ENCODE measurements at regions not wholly inside any gene's neighbourhood (a gene's known extent, or its start where the extent isn't known, plus 50 kb on each side); places are given as distances from the start of the nearest gene placed in this dataset.

GRCh38 chr6:16901782-16902181 lies 140.5 kb upstream of the ATXN1 start:
- no peak overlapping the region for H3K4me3 ChIP-seq
- no peak overlapping the region for H3K27ac ChIP-seq
- WGBS, 4 donors: 17 to 28% (median 21%) methylated on average over 3 of the region's 3 CpGs
- H3K27me3 ChIP-seq: no peaks in the 10 kb centered on the region
- no peaks in the 10 kb centered on the region for H3K9me3 ChIP-seq (replicated peaks in 1 of 3)
- intact Hi-C loops (cut with DNase I): no loop called here
- H3K36me3 ChIP-seq (replicated peaks in 1 of 2): no peaks in the 10 kb centered on the region
- TF ChIP-seq POLR2A (IDR thresholded peaks at IDR 0.05) (no peak), CTCF (IDR thresholded peaks at IDR 0.05) (no peak)
- H3K4me1 ChIP-seq (replicated peaks in 1 of 2): peaks cover 0 to 4% of the 10 kb centered on the region in 2 donors
- peak; percentile 53 to 84 (median 73) for DNase-seq

- no peak for DNase-seq
- TF ChIP-seq CTCF (IDR thresholded peaks at IDR 0.05): no peak
- TF ChIP-seq POLR2A (IDR thresholded peaks at IDR 0.05): no peak
- Histone ChIP-seq H3K9me3 (replicated peaks in 1 of 3) (no peaks in the 10 kb centered on the region), H3K4me3 (no peak overlapping the region), H3K36me3 (replicated peaks in 1 of 2) (no peaks in the 10 kb centered on the region), H3K4me1 (replicated peaks in 1 of 2) (peaks cover 0 to 4% of the 10 kb centered on the region in 2 donors), H3K27ac (no peak overlapping the region), H3K27me3 (no peaks in the 10 kb centered on the region)
- intact Hi-C loops (cut with DNase I): no loop called here
- 89 to 92% (median 91%) methylated on average over 2 of the region's 2 CpGs for WGBS, 4 donors
These were observed 140.0 kb upstream of the ATXN1 start for GRCh38 chr6:16901306-16901705.

DNA sequence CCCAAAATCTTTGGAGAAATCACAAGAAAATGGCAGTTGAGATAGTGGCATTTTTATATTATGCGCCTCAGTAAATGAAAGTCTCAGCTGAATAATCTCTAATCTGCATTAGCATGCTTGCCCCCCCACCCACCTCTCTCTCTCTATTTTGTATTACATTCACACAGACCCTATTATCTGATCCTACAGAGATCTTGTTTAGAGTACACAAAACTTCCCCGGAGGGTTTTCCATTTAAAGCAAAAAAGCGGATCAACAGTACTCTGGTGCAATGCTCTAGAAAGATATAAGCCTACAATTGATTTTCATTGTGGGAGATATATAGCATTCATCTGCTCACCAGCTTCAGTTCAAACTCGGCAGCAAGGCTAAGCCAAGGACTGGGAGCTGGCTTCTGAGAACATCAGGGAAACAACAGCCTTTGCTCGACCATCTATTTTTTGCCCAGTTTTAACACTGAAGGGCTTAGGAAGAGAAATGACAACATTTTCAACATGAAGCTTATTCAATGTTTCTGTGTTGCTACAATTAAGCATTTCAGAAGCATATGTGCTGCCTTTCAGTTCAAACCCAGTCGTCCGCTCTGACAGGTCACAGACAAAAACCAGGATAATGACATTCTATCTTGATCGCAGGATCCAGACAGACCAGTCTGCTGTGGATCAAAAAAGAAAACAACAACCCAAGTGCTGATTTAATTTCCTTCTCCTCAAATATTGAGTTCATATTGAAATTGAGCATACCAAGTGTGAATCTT lies 137.6 kb upstream of the ATXN1 start:
- no peaks in the 10 kb centered on the region for H3K9me3 ChIP-seq (replicated peaks in 1 of 3)
- H3K27ac ChIP-seq: no peak overlapping the region
- peak in 1 of 7 donors; percentile 59 for DNase-seq
- 59 to 68% (median 67%) methylated on average over 8 of the region's 8 CpGs for WGBS, 4 donors
- TF ChIP-seq POLR2A (IDR thresholded peaks at IDR 0.05) (no peak), CTCF (IDR thresholded peaks at IDR 0.05) (no peak)
- no peaks in the 10 kb centered on the region for H3K36me3 ChIP-seq (replicated peaks in 1 of 2)
- no peak overlapping the region for H3K4me3 ChIP-seq
- intact Hi-C loops (cut with DNase I): no loop called here
- peaks cover 0 to 4% of the 10 kb centered on the region in 2 donors for H3K4me1 ChIP-seq (replicated peaks in 1 of 2)
- no peaks in the 10 kb centered on the region for H3K27me3 ChIP-seq

- Histone ChIP-seq H3K9me3 (replicated peaks in 1 of 3) (no peaks in the 10 kb centered on the region), H3K4me3 (no peak overlapping the region), H3K27me3 (no peaks in the 10 kb centered on the region), H3K36me3 (replicated peaks in 1 of 2) (no peaks in the 10 kb centered on the region), H3K4me1 (replicated peaks in 1 of 2) (no peaks in the 10 kb centered on the region), H3K27ac (no peak overlapping the region)
- no peak for TF ChIP-seq CTCF (IDR thresholded peaks at IDR 0.05)
- no peak for TF ChIP-seq POLR2A (IDR thresholded peaks at IDR 0.05)
- WGBS, 4 donors: 81 to 94% (median 92%) methylated on average over 5 of the region's 5 CpGs
- no peak for DNase-seq
- intact Hi-C loops (cut with DNase I): no loop called here
These were observed 136.4 kb upstream of the ATXN1 start for GRCh38 chr6:16897669-16898068.

All from adrenal gland (tissue), 9 donors.